GM12891 (cell line): ENCODE measurements at regions not wholly inside any gene's neighbourhood (a gene's known extent, or its start where the extent isn't known, plus 50 kb on each side); places are given as distances from the start of the nearest gene placed in this dataset.
"Not testable (repeated sequence)": the region's sequence is repeated elsewhere in the genome, so short reads cannot be mapped to it uniquely, and the experiment has no call there.

Experiments used
- DNase-seq: peaks from one replicate; pipeline ENCODE4 v3.0.0; 2011; ENCODE audit warnings: low spot score; ENCODE audit not compliant: insufficient read length
- FAIRE-seq: peaks from 2 replicates; lab custom pipeline; 2011; peaks lifted over from hg19 to GRCh38; lab: Jason Lieb, UNC
- PAX5 ChIP-seq: IDR thresholded peaks from 2 replicates; pipeline ENCODE4 v1.6.1; 2011; ENCODE audit warnings: low read length, moderate library complexity, mild to moderate bottlenecking; ENCODE audit not compliant: insufficient read depth, severe bottlenecking
- POLR2A ChIP-seq: IDR thresholded peaks from 2 replicates; pipeline ENCODE4 v1.6.1; 2011; ENCODE audit warnings: low read depth, low read length, control low read depth
- POLR2AphosphoS5 ChIP-seq: IDR thresholded peaks from 2 replicates; pipeline ENCODE4 v1.6.1; 2011; ENCODE audit warnings: low read depth, low read length, control low read depth
- POU2F2 ChIP-seq: IDR thresholded peaks from 2 replicates; pipeline ENCODE4 v1.6.1; 2011; ENCODE audit warnings: low read depth, mild to moderate bottlenecking, control low read depth, low read length, moderate library complexity
- SPI1 ChIP-seq: IDR thresholded peaks from 2 replicates; pipeline ENCODE4 v1.6.1; 2011; ENCODE audit warnings: low read depth, low read length, control low read depth
- TAF1 ChIP-seq: IDR thresholded peaks from 2 replicates; pipeline ENCODE4 v1.6.1; 2011; ENCODE audit warnings: low read depth, low read length, control low read depth

DNA sequence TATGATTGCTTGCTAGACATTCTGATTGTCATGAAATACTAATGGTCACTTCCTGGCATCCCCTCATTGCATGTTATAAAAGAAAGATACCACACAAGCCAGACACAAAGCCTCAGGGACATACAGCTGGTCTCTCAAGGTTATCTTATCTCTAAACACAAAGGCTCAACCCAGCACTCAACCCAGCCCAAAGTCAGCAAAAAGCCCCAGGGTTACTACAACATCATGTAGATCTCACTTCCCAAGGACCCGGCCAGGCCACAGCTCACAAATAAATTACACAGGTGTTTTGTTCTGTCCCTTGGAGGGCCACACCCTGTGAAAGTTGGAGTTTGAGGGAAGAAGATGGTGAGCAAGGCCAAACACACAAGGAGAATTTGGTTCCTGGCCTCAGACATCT is 109.7 kb upstream of the BARHL2 start:
- FAIRE-seq, result no peak

DNA sequence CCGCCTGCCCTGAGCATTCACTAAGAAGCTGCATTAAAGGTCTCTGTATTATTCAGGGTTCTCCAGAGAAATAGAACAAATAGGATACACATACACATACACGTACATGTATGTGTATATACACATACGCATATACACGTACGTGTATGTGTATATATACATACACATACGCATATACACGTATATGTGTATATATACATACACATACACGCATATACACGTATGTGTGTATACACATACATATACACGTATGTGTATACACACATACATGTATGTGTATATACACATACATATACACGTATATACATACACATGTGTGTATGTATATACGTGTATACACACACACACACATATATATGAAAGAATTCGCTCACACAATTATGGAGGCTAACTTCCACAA is 108.9 kb upstream of the BARHL2 start:
- TF ChIP-seq SPI1 (no peak), POLR2A (no peak), POU2F2 (no peak), PAX5 (no peak), POLR2AphosphoS5 (no peak), TAF1 (no peak)
- no peak for DNase-seq
- FAIRE-seq, result no peak

More for the DNA sequence above, 109.7 kb upstream of the BARHL2 start:
- DNase-seq, result no peak
- no peak for TF ChIP-seq POLR2AphosphoS5

DNA sequence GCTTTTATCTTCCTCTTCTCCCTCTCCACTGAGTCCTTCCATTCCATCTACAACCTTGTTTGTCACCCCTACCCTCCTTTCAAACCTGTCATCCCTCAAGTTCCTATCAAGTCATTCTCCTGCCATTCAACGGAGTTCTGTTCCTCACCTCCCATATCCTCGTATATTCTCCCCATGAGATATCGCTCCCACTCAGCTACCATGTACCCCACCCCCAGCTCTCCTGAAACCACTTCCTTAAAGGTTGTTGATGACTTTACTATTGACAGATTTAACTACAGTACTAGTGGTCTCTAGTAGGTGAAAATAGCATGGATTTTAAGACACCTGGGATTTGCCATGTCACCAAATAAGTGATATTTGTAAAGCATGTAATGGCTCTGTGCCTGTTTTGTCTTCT is 107.4 kb upstream of the BARHL2 start:
- DNase-seq (no peak), FAIRE-seq (no peak)
- no peak for TF ChIP-seq POLR2AphosphoS5
- TF ChIP-seq SPI1, result no peak
- no peak for TF ChIP-seq POU2F2
- no peak for TF ChIP-seq TAF1
- no peak for TF ChIP-seq PAX5
- no peak for TF ChIP-seq POLR2A

DNA sequence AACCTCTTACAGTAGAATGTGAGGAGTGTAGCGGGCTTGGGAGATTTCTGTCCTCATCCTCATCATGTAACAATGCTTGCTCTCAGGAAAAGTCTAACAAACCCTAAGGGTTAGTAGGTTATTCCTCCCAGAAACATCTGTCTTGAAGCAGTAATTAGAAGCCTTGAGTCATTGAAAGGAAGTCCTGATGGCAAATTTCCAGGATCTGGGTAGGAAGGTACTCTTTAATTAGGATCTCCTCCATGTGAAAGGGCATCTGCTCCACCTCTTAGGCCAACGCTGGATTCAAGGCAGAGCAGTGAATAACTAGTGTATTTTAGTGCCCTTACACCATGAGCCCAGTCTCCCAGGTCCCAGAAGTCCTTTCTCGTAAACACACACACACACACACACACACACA is 106.6 kb upstream of the BARHL2 start:
- no peak for DNase-seq
- FAIRE-seq, result no peak
- TF ChIP-seq TAF1 (no peak), POLR2A (no peak), POU2F2 (no peak), PAX5 (no peak), POLR2AphosphoS5 (no peak), SPI1 (no peak)

DNA sequence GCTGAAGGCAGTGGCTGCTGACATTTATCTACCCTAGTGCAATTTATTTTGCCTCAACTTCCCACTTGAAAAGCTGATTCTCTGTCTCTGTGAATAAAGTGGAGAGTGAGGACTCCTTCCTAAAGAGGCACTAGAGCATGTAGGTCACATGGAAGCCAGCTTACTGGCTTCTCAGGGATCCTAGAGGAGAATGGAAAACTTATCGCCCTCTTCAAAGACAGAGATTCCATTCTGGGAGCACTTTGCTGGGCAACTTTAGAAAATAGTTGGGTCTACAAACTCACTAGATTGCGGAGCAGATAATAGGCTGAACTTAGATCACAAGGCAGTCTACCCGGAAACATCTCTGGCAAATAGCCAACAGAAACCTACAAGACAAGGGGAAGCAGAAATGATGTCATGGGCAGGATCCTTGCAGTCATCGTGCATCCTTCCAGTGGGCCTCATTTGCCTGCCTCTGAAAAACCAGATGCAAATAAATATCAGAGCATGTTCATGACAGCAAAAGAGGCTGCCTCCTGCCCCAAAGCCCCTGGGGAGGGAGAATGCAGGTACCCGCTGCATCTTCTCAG is 104.8 kb upstream of the BARHL2 start:
- DNase-seq (no peak), FAIRE-seq (no peak)
- TF ChIP-seq SPI1, result no peak
- TF ChIP-seq POU2F2, result no peak
- TF ChIP-seq PAX5, result no peak
- TF ChIP-seq TAF1, result no peak
- TF ChIP-seq POLR2A, result no peak
- TF ChIP-seq POLR2AphosphoS5, result no peak

DNA sequence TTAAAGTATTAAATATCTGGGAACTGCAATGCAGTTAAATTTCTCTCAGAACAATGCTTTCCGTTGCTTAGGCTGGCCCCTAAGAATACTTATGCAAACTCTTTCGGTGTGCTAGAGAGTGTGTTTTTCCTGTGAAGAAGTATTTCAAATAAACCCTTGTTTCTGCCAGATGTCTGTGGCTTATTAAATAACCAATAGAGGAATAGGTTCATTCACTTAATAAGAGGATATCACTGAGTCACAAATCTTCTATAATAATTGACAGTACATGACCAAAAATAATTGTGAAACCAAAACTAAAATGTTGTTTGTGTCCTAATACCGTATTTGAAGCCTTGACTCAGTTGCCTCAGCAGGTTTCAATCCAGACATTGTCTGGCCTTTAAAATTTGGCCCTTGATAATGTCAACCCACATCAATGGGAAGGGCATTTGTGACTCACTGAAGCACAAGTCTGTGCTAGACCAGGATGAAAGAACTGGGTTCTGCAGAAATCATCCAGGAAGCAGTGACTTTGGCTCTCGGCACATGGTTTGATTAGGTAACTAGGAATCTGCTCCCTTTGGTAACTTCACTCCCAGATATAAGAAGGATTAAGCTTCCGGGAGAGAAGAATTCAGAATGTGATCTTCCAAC is 104.2 kb upstream of the BARHL2 start:
- DNase-seq (no peak), FAIRE-seq (no peak)
- TF ChIP-seq POLR2A, result no peak
- no peak for TF ChIP-seq POU2F2
- TF ChIP-seq TAF1, result no peak
- no peak for TF ChIP-seq POLR2AphosphoS5
- TF ChIP-seq PAX5, result no peak
- no peak for TF ChIP-seq SPI1

DNA sequence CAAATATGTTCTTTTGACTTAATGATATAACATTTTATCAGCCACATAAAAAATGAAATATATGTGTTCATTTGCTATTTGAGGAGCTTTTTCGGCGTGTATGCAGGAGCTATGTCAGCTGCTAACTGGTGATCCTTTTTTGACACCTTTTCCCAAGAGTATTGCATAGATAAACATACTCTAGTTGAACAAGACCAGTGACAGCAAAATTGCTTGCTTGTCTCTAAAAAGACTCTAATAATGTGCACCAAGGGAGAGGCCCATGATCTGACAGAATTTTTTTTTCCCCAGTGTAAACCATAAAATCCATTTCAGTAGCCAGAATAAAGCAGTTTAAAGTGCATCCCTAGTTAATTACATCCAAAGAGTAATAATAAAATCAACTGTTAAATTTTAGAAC is 103.6 kb upstream of the BARHL2 start:
- no peak for TF ChIP-seq SPI1
- TF ChIP-seq POLR2AphosphoS5, result no peak
- TF ChIP-seq TAF1, result no peak
- TF ChIP-seq PAX5, result no peak
- FAIRE-seq, result no peak
- no peak for DNase-seq

DNA sequence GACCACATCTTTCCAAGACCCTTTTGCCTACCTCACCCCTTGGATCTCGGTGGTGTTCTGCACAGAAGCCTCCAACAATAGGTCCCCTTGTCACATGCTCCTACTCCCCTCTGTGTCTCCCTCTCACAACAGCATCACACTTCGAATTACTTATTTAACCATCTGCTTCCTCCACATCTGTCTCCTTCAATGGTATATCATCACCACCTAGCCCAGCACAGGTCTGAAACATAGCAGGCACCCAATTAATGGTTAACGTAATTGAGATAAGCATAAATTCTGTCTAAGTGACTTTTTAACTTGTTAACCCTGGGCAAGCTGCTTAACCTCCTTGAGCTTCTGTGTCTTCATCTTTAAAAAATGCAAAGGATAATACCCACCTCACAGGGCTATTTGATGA is 100.3 kb upstream of the BARHL2 start:
- TF ChIP-seq POLR2A (no peak), TAF1 (no peak), SPI1 (no peak), PAX5 (no peak), POLR2AphosphoS5 (no peak), POU2F2 (no peak)
- DNase-seq (no peak), FAIRE-seq (no peak)

DNA sequence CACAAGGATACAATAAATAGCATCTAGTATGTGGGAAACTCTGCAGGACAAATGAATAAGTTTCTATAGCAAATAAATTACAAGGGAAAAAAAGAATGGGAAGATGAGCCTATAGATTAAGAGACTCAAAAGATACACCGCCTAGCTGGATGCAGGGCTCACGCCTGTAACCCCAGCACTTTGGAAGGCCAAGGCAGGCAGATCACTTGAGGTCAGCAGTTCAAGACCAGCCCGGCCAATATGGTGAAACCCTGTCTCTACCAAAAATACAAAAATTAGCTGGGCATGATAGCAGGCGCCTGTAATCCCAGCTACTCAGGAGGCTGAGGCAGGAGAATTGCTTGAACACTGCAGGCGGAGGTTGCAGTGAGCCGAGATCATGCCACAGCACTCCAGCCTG is 95.1 kb upstream of the BARHL2 start:
- not testable (repeated sequence) for DNase-seq, FAIRE-seq

DNA sequence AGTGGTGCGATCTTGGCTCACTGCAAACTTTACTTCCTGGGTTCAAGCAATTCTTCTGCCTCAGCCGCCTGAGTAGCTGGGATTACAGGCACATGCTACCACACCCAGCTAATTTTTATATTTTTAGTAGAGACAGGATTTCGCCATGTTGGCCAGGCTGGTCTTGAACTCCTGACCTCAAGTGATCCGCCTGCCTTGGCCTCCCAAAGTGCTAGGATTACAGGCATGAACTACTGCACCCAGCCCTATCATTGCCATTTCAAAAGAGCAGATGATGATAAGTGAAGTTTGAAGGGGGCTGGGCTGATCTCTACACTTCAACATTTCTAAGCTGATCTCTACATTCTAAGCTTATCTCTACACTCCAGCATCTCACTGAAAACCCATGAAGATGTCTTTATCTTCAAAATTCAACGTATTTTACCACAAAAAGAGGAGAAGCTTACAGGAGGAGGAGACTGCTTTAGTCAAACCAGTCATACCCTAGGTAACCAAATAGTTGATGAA is 94.4 kb upstream of the BARHL2 start:
- not testable (repeated sequence) for FAIRE-seq, DNase-seq

DNA sequence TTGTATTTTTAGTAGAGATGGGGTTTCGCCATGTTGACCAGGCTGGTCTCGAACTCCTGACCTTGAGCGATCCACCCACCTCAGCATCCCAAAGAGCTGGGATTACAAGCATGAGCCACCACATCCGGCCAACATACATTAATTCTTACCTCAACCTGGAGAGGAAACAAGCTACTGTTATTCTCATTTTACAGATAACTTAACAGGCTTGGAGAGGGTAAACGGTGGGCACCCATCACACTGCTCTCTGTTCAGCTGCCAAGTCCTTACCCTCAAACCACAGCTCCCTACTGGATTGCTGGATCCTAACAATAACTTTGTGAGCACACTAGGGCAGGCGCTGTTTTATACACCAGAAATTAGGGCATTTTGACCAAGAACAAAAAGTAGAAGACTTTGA is 93.6 kb upstream of the BARHL2 start:
- no peak for FAIRE-seq
- TF ChIP-seq POLR2A (no peak), POLR2AphosphoS5 (no peak), POU2F2 (no peak), PAX5 (no peak), TAF1 (no peak), SPI1 (no peak)
- no peak for DNase-seq

DNA sequence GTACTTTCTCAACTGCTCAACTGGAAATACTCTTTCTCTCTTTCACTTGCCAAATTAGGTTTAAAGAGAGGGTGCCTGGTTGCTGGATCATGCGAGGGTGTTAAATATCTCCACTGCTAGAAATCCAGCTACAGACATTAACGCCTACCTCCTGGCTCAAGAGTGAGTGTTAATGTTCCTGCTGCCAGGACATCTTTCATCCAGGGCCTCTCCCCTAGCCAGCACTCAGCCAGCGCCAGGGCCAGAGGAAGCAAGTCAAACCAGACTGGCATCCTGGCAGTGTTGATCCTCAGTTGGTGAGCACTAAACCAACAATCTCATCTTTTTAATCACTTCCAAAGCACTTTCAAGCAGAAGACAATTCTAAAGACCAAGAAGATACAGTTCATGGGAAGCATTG is 92.9 kb upstream of the BARHL2 start:
- DNase-seq (no peak), FAIRE-seq (no peak)
- TF ChIP-seq POLR2A (no peak), POU2F2 (no peak), TAF1 (no peak), SPI1 (no peak), POLR2AphosphoS5 (no peak), PAX5 (no peak)
